NB4 (cell line): ENCODE measurements at regions not wholly inside any gene's neighbourhood (a gene's known extent, or its start where the extent isn't known, plus 50 kb on each side); places are given as distances from the start of the nearest gene placed in this dataset.

ENCODE experiments used
- POLR2A ChIP-seq: IDR thresholded peaks from 2 replicates; pipeline ENCODE4 v1.6.1; 2011; ENCODE audit warnings: mild to moderate bottlenecking; ENCODE audit not compliant: insufficient read length; ENCODE audit errors: extremely low read depth
- TF ChIP-seq, protein P1 (sequence below): IDR thresholded peaks from one replicate; pipeline ENCODE4 v1.5.1; 2012; ENCODE audit warnings: low read depth, low read length

DNA sequence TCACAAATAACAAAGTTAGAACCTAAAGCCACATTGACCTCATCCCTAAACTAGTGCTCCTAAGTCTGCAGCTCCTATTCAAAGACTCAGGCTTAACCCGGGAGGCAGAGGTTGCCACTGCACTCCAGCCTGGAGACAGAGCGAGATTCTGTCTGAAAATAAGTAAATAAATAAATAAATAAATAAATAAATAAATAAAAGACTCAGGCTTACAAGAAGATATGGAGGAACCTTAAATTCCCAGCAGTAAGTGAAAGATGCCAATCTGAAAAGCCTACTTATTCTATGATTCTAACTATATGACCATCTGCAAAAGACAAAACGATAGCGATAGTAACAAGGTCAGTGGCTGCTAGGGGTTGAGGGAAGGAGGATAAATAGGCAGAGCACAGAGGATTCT lies 101.7 kb downstream of the DDX1 start:
- TF ChIP-seq, protein P1, sequence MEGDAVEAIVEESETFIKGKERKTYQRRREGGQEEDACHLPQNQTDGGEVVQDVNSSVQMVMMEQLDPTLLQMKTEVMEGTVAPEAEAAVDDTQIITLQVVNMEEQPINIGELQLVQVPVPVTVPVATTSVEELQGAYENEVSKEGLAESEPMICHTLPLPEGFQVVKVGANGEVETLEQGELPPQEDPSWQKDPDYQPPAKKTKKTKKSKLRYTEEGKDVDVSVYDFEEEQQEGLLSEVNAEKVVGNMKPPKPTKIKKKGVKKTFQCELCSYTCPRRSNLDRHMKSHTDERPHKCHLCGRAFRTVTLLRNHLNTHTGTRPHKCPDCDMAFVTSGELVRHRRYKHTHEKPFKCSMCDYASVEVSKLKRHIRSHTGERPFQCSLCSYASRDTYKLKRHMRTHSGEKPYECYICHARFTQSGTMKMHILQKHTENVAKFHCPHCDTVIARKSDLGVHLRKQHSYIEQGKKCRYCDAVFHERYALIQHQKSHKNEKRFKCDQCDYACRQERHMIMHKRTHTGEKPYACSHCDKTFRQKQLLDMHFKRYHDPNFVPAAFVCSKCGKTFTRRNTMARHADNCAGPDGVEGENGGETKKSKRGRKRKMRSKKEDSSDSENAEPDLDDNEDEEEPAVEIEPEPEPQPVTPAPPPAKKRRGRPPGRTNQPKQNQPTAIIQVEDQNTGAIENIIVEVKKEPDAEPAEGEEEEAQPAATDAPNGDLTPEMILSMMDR: no peak
- TF ChIP-seq POLR2A: no peak
